ENCODE measurements at regions not wholly inside any gene's neighbourhood (a gene's known extent, or its start where the extent isn't known, plus 50 kb on each side); places are given as distances from the start of the nearest gene placed in this dataset.

DNA sequence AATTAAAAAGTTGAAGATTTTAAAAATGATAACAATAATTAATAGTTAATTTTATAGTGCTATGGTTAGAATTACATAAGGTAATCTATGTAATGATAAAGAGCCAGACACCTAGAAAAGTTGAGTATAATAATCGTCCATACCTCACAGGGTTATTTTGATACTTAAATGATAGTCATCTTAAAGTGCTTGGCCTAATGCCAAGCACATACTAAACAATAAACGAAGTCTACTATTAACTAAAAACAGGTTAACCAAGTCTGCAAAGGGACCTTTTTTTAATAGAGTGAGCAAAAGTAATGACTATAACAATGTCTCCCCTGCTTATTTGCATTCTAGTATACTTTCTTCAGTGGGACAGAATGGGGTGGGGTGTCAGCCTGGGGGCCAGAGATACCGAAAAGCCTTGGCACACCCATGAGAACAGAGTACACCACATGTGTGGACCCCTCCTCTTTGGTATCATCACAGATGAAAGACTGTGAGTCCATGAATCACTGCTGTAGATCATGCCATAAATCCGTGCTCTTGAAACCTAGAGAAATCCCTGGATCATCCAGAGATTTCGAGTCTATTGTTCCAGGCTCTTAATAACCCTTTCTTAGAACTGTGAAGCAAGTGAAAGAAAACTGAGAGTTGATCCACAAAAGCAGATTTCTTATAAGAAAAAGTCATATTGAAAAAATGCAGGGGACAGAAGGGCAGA lies 249.5 kb downstream of the PRELID2 start:
- Histone ChIP-seq H3K9me3 (no peaks in the 10 kb centered on the region), H3K4me3 (no peak overlapping the region), H3K27me3 (ENCODE audit: low read depth) (no peaks in the 10 kb centered on the region), H3K36me3 (replicated peaks) (no peaks in the 10 kb centered on the region), H3K4me1 (no peaks in the 10 kb centered on the region)
- in situ Hi-C loops (cut with MboI; ENCODE audit: low sequenced_read_pairs) = no loop called here
- no peak for DNase-seq (ENCODE audit: low spot score in 2 of 2)

DNA sequence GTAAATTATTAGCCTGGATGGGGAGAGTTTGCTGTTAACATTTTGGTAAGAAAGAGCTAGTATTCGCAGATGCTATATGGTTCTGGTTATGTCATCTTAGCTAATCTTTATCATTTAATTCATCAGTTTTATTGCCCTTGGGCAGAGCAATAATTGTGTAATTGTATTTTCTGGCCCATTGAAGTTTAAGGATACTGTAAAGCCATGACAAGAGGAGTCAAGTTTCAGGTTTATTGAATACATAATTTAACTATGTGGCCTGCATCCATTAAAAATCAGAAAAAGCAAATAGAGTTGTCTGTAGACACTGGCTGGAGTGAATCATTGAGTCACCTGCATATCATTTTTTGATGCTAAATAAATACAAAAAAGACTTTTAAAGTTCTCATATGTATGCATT lies 255.8 kb downstream of the PRELID2 start:
- no peak for DNase-seq (ENCODE audit: low spot score in 2 of 2)
- H3K4me1 ChIP-seq = no peaks in the 10 kb centered on the region
- no peaks in the 10 kb centered on the region for H3K27me3 ChIP-seq (ENCODE audit: low read depth)
- H3K36me3 ChIP-seq (replicated peaks) = no peaks in the 10 kb centered on the region
- in situ Hi-C loops (cut with MboI; ENCODE audit: low sequenced_read_pairs) = no loop called here
- H3K9me3 ChIP-seq = no peaks in the 10 kb centered on the region
- H3K4me3 ChIP-seq = no peak overlapping the region

DNA sequence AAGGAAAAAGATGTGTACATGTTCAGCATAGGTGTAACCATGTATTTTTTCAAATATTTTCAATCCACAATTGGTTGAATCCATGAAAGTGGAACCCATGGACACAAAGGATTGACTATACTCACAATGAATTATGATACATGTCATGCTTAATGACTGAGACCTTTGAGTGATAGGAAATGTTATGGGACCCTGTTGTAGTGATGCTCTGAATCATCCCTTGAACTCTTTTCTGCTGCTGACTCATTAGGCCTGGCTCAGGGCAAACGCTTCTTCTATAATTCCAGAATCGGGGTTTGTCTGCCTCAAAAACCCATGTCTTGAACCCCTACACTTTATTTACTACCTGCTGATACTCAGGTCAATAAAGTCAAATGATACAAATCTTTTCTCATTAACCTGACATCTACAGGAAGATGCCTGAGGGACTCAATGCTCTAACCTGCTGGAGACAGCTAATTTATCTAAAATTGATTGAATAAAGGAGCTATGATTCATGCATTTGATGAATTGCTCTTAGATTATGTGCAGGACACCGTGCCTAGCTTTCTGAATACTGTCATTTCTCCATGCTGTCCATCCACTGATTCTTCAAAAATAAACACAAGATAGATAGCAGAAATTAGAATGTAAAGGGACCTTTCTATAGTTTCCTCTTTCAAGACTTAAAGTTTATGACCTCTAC lies 260.1 kb downstream of the PRELID2 start:
- Histone ChIP-seq H3K4me3 (no peak overlapping the region), H3K9me3 (no peaks in the 10 kb centered on the region), H3K27me3 (ENCODE audit: low read depth) (no peaks in the 10 kb centered on the region), H3K4me1 (no peaks in the 10 kb centered on the region), H3K36me3 (replicated peaks) (no peaks in the 10 kb centered on the region)
- in situ Hi-C loops (cut with MboI; ENCODE audit: low sequenced_read_pairs) = no loop called here
- no peak for DNase-seq (ENCODE audit: low spot score in 2 of 2)

DNA sequence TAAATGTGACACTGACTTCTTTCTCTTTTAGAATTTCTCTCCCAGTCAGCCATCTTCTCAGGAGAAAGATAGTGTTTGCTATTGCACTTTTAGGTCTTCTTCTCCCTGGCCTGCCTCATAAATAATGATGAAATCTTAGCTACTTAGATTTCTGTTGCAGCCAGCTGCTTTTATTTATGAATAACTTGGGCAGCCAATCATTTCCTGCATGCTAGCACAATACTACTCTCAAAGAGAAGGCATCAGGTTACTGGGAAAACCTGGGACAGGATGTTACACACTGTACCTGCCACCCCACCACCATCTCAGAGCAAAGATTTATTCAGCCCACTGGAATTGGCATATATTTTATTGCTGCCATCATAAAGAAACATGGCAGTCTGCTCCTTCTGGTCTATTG lies 266.6 kb downstream of the PRELID2 start:
- Histone ChIP-seq H3K4me1 (no peaks in the 10 kb centered on the region), H3K27me3 (ENCODE audit: low read depth) (no peaks in the 10 kb centered on the region), H3K9me3 (no peaks in the 10 kb centered on the region), H3K4me3 (no peak overlapping the region), H3K36me3 (replicated peaks) (no peaks in the 10 kb centered on the region)
- DNase-seq (ENCODE audit: low spot score in 2 of 2) = no peak
- in situ Hi-C loops (cut with MboI; ENCODE audit: low sequenced_read_pairs) = no loop called here

DNA sequence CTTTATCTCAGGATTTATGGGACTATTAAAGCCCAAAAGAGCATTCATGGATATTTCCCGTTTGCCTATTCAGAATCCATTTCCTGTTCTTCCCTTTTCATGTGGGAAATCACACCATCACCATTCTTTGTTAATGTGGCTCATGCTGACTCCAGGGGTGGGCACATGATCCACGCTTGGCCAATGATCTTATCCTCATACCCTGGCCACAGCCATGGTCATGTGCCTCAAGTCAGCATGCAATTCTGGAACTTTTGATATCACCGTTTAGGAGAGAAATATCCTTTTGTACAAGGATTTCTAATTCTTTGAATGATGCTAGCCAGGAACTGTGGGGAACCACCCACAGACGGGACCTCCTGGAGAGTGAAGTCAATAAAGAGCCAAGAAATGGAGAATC lies 272.2 kb downstream of the PRELID2 start:
- in situ Hi-C loops (cut with MboI; ENCODE audit: low sequenced_read_pairs) = no loop called here
- Histone ChIP-seq H3K36me3 (replicated peaks) (no peaks in the 10 kb centered on the region), H3K9me3 (no peaks in the 10 kb centered on the region), H3K27me3 (ENCODE audit: low read depth) (no peaks in the 10 kb centered on the region), H3K4me3 (no peak overlapping the region), H3K4me1 (no peaks in the 10 kb centered on the region)
- DNase-seq (ENCODE audit: low spot score in 2 of 2) = no peak

DNA sequence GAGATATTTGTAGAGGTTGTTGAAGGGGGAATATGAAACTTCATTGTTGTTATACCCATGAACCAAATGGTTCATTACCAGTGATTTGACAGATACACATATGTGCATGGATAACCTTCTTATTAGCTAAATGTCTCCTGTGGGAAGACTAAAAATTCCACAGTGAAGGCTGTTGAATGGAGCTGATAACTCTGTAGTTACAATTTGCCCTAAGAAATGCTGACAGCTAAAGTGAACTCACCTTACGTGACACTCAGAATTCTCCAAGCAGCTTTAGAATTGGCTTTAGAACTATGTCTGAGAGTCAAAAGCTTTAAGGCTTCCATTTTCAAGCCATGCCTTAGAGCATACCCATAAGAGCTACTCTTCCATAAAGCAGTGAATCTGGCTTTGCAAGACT lies 276.9 kb downstream of the PRELID2 start:
- H3K27me3 ChIP-seq (ENCODE audit: low read depth) = no peaks in the 10 kb centered on the region
- DNase-seq (ENCODE audit: low spot score in 2 of 2) = no peak
- H3K9me3 ChIP-seq = no peaks in the 10 kb centered on the region
- no peaks in the 10 kb centered on the region for H3K4me1 ChIP-seq
- no peak overlapping the region for H3K4me3 ChIP-seq
- no peaks in the 10 kb centered on the region for H3K36me3 ChIP-seq (replicated peaks)
- in situ Hi-C loops (cut with MboI; ENCODE audit: low sequenced_read_pairs) = no loop called here

DNA sequence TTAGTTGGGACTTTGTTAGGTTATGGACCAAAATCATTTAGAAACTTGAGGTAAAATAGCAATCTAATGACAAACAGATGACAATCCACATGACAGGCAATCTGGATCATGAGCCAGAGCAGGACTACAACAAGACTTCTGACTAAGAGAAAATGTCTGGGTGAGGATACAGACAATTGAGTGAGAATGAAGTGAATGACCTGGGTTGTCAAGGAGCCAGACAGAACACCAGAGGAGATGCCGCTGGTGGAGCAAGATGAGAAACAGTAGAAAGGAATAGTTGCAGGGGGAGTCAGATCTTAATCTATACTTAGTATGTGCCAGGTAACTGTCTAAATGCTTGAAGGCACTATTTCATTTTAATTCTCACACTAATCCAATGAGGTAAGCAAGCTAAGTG lies 277.8 kb downstream of the PRELID2 start:
- Histone ChIP-seq H3K9me3 (no peaks in the 10 kb centered on the region), H3K4me3 (no peak overlapping the region), H3K27me3 (ENCODE audit: low read depth) (no peaks in the 10 kb centered on the region), H3K36me3 (replicated peaks) (no peaks in the 10 kb centered on the region), H3K4me1 (no peaks in the 10 kb centered on the region)
- in situ Hi-C loops (cut with MboI; ENCODE audit: low sequenced_read_pairs) = no loop called here
- DNase-seq (ENCODE audit: low spot score in 2 of 2) = no peak

DNA sequence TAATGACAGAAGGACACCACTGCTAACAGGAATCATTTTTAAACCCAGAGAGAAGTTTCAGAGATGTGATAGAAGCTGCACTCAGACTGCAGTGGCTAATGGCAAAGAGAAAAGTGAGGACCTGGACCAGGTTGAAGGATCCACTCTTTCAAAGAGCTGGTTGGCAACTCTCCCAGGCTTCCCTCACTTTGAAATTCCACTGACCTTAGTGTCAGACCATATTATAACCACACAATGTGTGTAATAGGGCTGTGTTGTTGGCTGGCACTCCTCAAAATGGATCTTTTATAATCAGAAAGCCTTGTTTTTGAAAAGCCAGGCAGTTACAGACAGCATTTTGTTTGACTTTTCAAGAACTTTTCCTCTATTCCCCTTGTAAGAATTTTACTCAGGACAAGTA lies 280.7 kb downstream of the PRELID2 start:
- no peak for DNase-seq (ENCODE audit: low spot score in 2 of 2)
- no peaks in the 10 kb centered on the region for H3K27me3 ChIP-seq (ENCODE audit: low read depth)
- H3K4me1 ChIP-seq = no peaks in the 10 kb centered on the region
- H3K9me3 ChIP-seq = no peaks in the 10 kb centered on the region
- in situ Hi-C loops (cut with MboI; ENCODE audit: low sequenced_read_pairs) = no loop called here
- H3K4me3 ChIP-seq = no peak overlapping the region
- no peaks in the 10 kb centered on the region for H3K36me3 ChIP-seq (replicated peaks)

DNA sequence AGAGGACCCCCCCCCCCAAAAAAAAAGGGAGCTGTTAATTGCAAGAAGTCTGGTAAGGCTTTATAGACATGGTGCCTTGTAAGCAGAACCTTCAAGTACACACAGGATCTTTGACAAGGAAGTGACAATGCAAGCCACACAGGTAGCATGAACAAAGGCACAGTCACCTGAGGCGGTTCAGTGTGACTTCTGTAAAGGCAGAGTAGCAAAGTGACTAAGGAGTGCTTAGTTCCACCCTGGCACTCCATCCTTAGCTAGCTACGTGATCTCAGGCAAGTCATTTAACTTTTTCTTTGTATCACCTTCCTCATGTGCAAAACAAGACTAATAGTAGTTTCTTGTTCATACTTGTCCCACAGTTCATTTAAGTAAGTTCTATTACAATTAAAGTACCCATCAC lies 282.0 kb downstream of the PRELID2 start:
- DNase-seq (ENCODE audit: low spot score in 2 of 2) = no peak
- in situ Hi-C loops (cut with MboI; ENCODE audit: low sequenced_read_pairs) = no loop called here
- Histone ChIP-seq H3K36me3 (replicated peaks) (no peaks in the 10 kb centered on the region), H3K4me3 (no peak overlapping the region), H3K9me3 (no peaks in the 10 kb centered on the region), H3K27me3 (ENCODE audit: low read depth) (no peaks in the 10 kb centered on the region), H3K4me1 (no peaks in the 10 kb centered on the region)

DNA sequence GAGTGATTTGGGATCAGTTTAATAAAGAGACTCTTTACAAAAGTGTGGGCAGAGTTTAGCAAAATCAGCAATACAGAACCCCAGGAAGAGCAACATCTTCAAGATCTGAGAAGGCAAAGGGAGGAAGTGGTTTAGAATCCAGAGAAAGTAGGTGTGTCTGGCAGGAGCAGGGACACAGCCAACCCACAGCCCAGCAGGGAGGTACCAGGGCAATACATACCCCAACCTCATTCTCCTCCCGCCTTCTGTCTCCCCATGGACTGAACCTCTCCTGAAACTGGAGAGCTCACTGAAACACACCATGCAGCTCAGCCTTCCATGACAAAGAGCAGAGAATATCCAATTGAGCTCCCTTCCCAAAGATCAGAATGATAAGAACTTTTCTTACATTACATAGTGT lies 283.4 kb downstream of the PRELID2 start:
- in situ Hi-C loops (cut with MboI; ENCODE audit: low sequenced_read_pairs) = no loop called here
- H3K4me1 ChIP-seq = no peaks in the 10 kb centered on the region
- DNase-seq (ENCODE audit: low spot score in 2 of 2) = no peak
- no peaks in the 10 kb centered on the region for H3K9me3 ChIP-seq
- H3K36me3 ChIP-seq (replicated peaks) = no peaks in the 10 kb centered on the region
- no peak overlapping the region for H3K4me3 ChIP-seq
- no peaks in the 10 kb centered on the region for H3K27me3 ChIP-seq (ENCODE audit: low read depth)

DNA sequence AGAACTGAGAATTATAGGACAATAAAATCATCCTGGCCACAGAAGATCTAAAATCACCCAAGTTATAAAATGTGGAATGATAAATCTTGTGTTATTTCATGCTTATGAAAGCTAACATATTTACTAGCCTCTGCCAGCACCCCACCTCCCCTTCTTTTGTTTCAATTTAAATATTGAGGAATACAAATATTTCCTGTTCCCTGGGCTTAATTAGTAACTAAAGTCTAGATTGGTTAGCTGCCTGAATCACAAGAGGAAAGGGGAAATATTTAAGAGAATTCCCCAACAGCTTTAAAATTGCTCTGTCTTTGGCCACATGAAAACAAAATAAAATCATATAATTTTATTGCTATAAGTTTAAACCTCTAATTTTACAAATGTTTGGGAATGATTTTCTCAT lies 287.0 kb downstream of the PRELID2 start:
- Histone ChIP-seq H3K27me3 (ENCODE audit: low read depth) (no peaks in the 10 kb centered on the region), H3K4me1 (no peaks in the 10 kb centered on the region), H3K36me3 (replicated peaks) (no peaks in the 10 kb centered on the region), H3K4me3 (no peak overlapping the region), H3K9me3 (no peaks in the 10 kb centered on the region)
- no peak for DNase-seq (ENCODE audit: low spot score in 2 of 2)
- in situ Hi-C loops (cut with MboI; ENCODE audit: low sequenced_read_pairs) = no loop called here

DNA sequence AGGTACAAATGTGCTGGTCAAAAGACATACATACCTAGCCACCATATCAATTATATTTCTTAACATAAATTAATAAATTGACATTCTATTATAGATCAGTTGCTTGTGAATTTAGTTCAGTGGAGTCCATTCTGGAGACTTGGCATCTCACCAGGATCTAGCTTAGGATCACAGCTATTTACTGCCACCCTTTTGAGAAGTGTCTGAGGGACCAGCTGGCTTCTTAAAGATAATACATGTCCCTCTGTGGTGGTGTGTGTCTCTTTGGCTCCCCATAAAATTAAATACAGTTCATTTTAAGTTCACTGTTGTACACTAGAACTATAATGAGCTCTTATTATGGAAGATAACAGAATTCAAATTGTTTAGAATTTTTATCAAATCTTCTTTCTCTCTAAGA lies 290.7 kb downstream of the PRELID2 start:
- in situ Hi-C loops (cut with MboI; ENCODE audit: low sequenced_read_pairs) = no loop called here
- Histone ChIP-seq H3K4me1 (no peaks in the 10 kb centered on the region), H3K4me3 (no peak overlapping the region), H3K9me3 (no peaks in the 10 kb centered on the region), H3K27me3 (ENCODE audit: low read depth) (no peaks in the 10 kb centered on the region), H3K36me3 (replicated peaks) (no peaks in the 10 kb centered on the region)
- DNase-seq (ENCODE audit: low spot score in 2 of 2) = no peak

DNA sequence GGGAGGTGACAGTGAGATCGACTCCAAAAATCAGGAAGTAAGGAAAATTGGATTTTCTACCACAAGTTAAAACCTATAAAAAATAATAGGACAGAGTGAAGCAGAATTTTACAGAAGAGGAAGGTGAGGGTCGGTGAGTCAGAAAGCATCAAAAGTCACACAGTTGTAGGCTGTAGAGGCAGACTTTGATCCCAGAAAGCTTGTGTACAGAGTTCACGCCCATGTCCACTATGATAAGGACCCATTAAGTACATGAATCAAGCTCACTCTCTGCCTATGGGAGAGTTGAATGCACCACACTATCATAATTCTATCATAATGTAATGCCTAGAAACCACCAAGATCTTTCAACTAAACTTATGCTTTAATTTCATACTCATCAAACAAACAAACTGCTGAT lies 291.2 kb downstream of the PRELID2 start:
- Histone ChIP-seq H3K4me3 (no peak overlapping the region), H3K36me3 (replicated peaks) (no peaks in the 10 kb centered on the region), H3K27me3 (ENCODE audit: low read depth) (no peaks in the 10 kb centered on the region), H3K4me1 (no peaks in the 10 kb centered on the region), H3K9me3 (no peaks in the 10 kb centered on the region)
- in situ Hi-C loops (cut with MboI; ENCODE audit: low sequenced_read_pairs) = no loop called here
- no peak for DNase-seq (ENCODE audit: low spot score in 2 of 2)

DNA sequence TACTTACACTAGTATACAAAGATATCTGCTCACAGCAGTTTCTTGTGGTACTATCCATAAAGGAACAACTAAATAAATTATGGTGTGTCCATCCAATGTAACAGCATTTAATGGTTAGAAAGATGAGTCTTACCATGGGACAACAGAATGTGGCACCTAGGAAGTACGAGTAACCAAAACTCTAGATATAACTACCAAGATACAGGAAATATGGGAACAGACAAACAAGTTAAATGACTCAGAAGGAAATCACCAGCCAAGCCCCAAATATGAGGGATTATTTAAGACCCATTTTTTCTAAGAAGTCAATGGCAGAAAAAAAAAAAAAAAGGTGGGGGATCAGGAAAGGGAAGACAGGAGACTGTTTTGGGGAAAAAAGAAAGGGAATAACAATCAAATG lies 294.8 kb downstream of the PRELID2 start:
- DNase-seq (ENCODE audit: low spot score in 2 of 2) = no peak
- Histone ChIP-seq H3K36me3 (replicated peaks) (no peaks in the 10 kb centered on the region), H3K4me3 (no peak overlapping the region), H3K9me3 (0 out of 2 replicates have a peak, but pooled peaks cover 2% of the 10 kb centered on the region), H3K4me1 (no peaks in the 10 kb centered on the region), H3K27me3 (ENCODE audit: low read depth) (no peaks in the 10 kb centered on the region)
- in situ Hi-C loops (cut with MboI; ENCODE audit: low sequenced_read_pairs) = no loop called here

DNA sequence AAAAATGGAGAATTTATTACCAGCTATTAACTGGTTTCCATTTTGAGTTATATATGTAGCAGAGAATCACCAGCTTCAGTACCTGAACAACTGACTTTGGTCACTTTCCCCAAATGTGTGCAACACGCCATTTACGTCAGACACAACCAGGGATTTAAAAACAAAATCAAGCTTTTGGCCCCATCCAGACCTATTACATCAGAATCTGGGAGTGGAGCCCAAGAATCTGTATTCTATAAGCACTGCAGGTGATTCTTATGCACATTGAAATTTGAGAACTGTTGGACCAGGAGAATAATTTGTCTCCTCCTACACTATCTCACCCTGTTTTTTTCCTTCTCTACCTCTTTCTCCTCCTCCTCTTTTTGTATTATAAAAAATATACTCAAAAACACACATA lies 295.9 kb downstream of the PRELID2 start:
- no peaks in the 10 kb centered on the region; the same call in 1 of the 2 replicates for H3K27me3 ChIP-seq (ENCODE audit: low read depth)
- no peak for DNase-seq (ENCODE audit: low spot score in 2 of 2)
- H3K9me3 ChIP-seq = 0 out of 2 replicates have a peak, but pooled peaks cover 2% of the 10 kb centered on the region
- in situ Hi-C loops (cut with MboI; ENCODE audit: low sequenced_read_pairs) = no loop called here
- no peaks in the 10 kb centered on the region for H3K4me1 ChIP-seq
- H3K4me3 ChIP-seq = no peak overlapping the region
- no peaks in the 10 kb centered on the region for H3K36me3 ChIP-seq (replicated peaks)
